Peyer's patch (tissue), 4 donors: ENCODE measurements at regions not wholly inside any gene's neighbourhood (a gene's known extent, or its start where the extent isn't known, plus 50 kb on each side); places are given as distances from the start of the nearest gene placed in this dataset.

ENCODE experiments used
- POLR2A ChIP-seq, 2 donors: fragments of 450-650 bp; IDR thresholded peaks; one replicate each; pipeline ENCODE4 v1.5.1; 2017; ENCODE audit warnings: antibody characterized with exemption in 2 of 2, mild to moderate bottlenecking in 2 of 2, moderate library complexity in 2 of 2
- TF ChIP-seq, protein P1 (sequence below), 6 experiments: fragments of 450-650 bp in 4 of 6; fragments of 200-600 bp in 2 of 6; sonication (generic) in 1 of 6; IDR thresholded peaks; one replicate each; pipeline ENCODE4 v1.5.1; 2017 to 2019; ENCODE audit warnings: antibody characterized with exemption in 6 of 6, mild to moderate bottlenecking in 3 of 6, moderate library complexity in 1 of 6

DNA sequence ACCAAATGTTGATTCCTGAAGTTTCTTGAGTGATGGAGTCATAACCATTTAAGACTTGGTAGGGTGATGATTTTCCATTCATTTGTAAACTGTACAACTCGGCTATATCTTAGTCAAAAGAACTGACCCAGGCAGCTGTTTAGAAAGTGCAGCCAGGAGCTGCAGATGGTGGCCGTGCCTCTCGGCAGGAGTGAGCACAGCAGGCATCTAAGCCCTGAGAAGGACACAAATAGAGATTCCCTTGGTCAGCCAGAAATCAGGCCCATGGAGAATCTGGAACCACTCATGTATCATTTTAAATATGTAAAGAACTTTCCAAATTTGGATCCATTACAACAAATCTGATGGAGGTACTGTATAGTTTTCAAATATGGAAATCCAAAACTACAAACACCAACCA is 177.0 kb upstream of the AKR1E2 start:
- TF ChIP-seq, protein P1, sequence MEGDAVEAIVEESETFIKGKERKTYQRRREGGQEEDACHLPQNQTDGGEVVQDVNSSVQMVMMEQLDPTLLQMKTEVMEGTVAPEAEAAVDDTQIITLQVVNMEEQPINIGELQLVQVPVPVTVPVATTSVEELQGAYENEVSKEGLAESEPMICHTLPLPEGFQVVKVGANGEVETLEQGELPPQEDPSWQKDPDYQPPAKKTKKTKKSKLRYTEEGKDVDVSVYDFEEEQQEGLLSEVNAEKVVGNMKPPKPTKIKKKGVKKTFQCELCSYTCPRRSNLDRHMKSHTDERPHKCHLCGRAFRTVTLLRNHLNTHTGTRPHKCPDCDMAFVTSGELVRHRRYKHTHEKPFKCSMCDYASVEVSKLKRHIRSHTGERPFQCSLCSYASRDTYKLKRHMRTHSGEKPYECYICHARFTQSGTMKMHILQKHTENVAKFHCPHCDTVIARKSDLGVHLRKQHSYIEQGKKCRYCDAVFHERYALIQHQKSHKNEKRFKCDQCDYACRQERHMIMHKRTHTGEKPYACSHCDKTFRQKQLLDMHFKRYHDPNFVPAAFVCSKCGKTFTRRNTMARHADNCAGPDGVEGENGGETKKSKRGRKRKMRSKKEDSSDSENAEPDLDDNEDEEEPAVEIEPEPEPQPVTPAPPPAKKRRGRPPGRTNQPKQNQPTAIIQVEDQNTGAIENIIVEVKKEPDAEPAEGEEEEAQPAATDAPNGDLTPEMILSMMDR (IDR thresholded peaks at IDR 0.05): no peak
- TF ChIP-seq POLR2A (IDR thresholded peaks at IDR 0.05): no peak
